SHP77 treated with DMSO at 0.1 percent for 48 hours (cell line): ENCODE measurements at regions not wholly inside any gene's neighbourhood (a gene's known extent, or its start where the extent isn't known, plus 50 kb on each side); places are given as distances from the start of the nearest gene placed in this dataset.
"Not testable (repeated sequence)": the region's sequence is repeated elsewhere in the genome, so short reads cannot be mapped to it uniquely, and the experiment has no call there.

Experiments used
- DNase-seq: peaks from one replicate; lab custom pipeline; 2025; lab: John Stamatoyannopoulos, UW

GRCh38 chr16:56013962-56014552 lies 138.9 kb upstream of the CES5A start:
- no peak for DNase-seq

- no peak for DNase-seq
Measured at GRCh38 chr16:56012482-56012811, 137.3 kb upstream of the CES5A start.

DNA sequence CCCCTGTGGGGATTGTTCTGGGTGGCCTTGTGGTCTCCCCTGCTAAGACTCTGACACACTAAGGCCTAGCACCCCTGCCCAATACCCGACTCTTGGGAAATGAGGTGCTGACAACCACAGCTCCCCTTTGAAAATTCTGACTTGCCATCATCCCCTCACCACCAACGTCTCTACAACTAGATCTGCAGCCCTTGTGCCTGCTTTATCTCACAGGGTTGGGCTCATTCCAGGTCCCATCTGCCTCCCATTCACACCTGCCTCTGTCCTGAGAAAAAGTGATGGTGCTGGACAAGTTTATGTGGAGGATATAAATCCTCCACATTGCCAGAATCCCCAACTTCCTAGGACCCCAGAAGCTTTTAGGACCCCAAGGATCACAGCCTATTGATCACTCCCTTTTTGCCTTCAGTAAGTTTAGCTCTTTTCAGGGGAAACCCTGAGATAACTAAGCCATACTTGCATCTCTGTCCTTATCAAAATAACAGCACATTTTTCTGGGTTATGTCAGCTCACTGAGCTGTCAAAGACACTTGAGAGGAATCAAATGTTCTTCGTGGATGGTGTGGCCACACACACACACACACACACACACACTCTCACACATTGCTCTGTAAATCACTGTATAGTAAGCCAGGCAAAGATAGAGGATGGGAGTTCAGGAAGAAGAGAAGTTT lies 136.8 kb upstream of the CES5A start:
- no peak for DNase-seq

DNA sequence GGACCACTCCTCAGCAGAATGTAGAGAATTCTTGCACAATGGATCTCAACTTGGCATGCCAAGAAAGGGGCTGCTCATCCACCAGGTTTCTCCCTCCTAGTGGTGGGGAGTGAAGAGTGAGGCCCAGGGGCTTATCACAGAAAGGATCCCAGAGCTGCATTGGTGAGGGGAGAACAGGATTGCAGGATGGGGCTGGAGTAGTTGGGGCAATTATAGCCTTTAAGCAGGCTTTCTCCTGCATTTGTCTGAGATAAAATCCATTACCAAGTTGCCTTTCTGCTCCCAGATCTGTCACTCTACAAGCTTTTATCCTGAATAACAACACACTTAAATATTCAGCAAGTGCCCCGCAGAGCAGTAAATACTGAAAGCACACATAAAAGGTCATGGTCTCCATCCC lies 130.8 kb upstream of the CES5A start:
- DNase-seq = no peak

DNA sequence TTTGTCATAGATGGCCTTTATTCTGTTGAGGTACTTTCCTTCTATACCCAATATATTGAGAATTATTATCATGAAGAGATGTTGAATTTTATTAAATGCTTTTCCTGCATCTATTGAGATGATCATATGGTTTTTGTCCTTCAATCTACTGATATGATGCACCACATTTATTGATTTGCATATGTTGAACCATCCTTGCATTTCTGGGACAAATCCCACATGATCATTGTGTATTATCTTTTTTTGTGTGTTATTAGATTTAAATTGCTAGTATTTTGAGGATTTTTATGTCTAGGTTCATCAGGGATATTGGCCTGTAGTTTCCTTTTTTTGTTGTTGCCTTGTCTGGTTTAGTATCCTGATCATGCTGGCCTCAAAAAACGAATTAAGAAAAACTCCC lies 124.5 kb upstream of the CES5A start:
- no peak for DNase-seq

DNA sequence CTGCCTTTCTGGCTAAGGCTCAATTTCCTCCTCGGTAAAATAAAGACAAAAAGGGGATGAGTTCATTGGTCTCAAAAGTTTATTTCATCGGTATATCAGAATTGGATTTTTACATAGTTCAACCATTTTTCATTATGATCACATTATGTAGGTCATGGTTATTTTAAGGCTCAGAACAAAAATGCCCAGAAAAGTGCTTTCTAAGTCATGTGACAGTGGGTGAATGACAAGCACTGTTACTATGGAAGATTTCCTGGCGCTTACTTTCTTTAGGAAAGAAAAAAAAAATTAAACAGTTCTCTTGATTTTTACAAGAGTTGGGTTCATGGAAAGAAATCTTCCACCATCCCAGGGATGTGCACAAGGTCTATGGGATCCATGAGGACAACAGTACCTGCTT lies 117.9 kb upstream of the CES5A start:
- no peak for DNase-seq

DNA sequence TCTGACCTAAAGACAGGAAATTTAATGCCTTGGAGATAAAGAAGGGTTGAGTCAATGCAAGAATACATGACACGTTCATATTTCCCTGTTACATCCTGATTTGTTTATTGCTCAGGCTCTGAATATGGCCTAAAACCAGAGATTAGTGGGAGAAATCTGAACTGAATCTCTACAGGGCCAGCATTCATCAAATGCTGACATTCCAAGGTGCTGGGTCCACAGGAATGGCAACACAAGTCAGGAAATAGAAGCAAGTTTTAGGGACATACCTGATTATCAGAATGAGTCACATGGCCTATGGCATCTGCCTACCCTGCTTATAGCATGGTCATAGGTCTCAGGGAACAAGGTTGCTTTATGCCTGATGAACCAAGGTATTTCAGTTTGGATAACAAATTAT lies 117.4 kb upstream of the CES5A start:
- DNase-seq = no peak

DNA sequence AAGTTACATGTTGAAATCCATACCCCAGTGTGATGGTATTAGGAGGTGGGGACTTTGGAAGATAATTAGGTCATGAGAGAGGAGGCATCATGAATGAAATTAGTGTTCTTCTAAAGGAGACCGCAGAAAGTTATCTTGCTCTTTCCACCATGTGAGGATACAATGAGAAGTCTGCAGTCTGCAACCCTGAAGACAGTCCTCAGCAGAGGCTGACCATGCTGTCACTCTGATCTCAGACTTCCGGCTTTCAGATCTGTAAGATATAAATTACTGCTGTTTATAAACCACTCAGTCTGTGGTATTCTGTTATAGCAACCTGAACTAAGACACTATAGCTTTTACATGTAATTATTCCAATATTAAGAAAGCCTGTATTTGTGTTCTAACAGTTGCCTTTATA lies 116.7 kb upstream of the CES5A start:
- no peak for DNase-seq

GRCh38 chr16:55989569-55989907 lies 114.4 kb upstream of the CES5A start:
- DNase-seq = no peak

DNA sequence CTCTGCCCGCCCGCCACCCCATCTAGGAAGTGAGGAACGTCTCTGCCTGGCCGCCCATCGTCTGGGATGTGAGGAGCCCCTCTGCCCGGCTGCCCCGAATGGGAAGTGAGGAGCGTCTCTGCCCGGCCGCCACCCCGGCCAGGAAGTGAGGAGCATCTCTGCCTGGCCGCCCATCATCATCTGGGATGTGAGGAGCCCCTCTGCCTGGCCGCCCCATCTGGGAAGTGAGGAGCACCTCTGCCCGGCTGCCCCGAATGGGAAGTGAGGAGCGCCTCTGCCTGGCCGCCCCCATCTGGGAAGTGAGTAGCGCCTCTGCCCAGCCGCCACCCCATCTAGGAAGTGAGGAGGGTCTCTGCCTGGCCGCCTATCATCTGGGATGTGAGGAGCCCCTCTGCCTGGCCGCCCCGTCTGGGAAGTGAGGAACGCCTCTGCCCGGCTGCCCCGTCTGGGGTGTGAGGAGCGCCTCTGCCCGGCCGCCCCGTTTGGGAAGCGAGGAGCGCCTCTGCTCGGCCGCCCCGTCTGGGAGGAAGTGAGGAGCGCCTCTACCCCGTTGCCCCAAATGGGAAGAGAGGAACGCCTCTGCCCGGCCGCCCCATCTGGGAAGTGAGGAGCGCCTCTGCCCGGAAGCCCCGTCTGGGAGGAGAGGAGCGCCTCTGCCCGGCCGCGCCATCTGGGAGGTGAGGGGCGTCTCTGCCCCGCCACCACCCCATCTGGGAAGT lies 113.8 kb upstream of the CES5A start:
- DNase-seq = not testable (repeated sequence)

DNA sequence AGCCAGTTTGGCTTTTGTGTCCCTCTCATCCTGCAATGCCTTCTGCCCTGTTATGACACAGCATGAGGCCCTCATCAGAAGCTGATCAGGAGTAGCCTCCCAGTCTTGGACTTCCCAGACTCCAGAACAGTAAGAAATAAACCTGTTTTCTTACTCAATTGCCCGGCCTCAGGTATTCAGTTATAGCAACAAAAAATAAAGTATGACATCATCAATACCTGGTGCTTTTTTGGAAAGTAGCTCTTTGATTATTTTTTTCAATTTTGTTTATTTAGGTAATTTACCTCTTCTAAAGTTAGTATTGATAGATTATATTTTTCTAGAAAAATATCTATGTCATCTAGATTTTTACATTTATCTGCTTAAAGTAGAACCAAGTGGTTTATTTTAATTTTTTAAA lies 112.8 kb upstream of the CES5A start:
- no peak for DNase-seq

DNA sequence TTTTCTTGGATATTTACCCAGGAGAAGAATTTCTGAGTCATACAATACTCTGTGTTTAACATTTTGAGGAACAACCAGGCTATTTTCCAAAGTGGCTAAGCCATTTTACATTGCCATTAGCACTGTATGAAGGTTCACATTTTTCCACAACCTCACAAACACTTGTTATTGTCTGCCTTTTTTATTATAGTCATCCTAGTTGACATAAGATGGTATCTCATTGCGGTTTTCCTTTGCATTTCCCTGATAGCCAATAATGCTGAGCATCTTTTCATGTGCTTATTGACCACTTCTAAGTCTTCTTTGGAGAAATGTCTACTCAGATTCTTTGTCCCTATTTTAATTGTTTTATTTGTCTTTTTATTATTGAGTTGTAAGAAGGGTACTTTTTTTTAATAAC lies 107.4 kb upstream of the CES5A start:
- DNase-seq = no peak

- no peak for DNase-seq
Measured at GRCh38 chr16:55981557-55981956, 106.4 kb upstream of the CES5A start.

DNA sequence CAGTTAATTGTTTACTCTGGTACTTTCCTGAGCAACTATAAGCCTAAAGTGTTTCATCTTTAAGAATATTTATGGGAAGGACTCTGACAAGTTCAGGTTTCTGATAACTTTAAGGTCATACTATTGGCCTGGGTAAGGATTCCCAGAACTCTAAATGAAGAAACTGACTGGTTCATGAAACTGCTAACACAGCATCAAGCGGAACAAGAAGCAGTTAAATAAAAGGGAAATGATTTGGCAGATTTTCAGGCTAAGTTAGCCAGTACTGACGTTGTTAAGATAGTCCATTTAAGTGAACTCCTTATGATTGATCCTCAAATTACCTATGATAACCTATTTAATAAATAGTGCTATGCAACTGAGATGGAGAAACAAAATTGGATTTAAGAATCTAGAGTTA lies 101.6 kb upstream of the CES5A start:
- no peak for DNase-seq

GRCh38 chr16:55971447-55971846 lies 96.3 kb upstream of the CES5A start:
- no peak for DNase-seq

- no peak for DNase-seq
Measured at GRCh38 chr16:55968221-55968620, 93.0 kb upstream of the CES5A start.

DNA sequence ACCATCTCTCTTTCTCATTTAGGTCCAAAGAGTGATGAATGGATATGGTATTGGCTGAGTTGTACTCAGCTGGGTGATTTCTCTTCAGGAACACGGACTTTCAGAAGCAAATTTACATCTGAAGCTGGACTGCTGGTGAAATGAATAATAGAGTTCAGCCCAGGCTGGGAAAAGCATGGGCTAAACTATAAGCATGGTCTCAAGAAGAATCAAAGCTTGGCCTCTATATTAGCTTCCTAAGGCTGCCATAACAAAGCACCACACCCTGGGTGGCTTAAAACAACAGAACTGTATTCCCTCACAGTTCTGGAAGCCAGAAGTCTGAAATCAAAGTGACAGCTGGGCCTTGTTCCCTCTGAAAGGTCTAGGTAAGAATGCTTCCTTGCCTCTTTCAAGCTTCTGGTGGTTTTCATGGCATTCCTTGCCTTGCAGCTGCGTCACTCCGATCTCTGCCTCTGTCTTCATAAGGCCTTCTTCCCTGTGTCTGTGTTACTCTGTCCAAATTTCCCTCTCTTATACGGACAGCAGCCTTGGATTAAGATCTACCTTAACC lies 89.8 kb upstream of the CES5A start:
- DNase-seq = no peak

GRCh38 chr16:55955845-55956244 lies 80.7 kb upstream of the CES5A start:
- DNase-seq = no peak

DNA sequence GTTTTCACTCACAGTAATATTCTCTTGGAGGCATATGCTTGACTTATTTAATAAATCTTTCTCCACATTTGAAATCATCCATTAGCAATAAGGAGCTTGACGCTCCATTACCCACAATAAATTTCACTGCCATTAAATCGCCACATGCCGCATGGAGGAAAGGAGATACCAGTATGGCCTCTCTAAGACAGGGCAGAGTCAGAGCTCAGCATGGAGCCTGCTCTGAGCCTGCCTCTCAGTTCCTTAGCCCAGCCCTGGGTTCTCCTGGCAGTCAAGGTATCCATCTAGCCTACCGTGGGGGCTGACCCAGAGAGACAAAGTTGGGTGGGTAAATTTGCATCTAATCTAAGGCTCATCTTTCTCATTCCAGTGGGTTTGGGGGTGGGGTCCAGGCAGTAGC lies 80.3 kb upstream of the CES5A start:
- DNase-seq = no peak

- no peak for DNase-seq
Measured at GRCh38 chr16:55954906-55955305, 79.7 kb upstream of the CES5A start.

- DNase-seq = no peak
Measured at GRCh38 chr16:55949518-55949917, 74.3 kb upstream of the CES5A start.

DNA sequence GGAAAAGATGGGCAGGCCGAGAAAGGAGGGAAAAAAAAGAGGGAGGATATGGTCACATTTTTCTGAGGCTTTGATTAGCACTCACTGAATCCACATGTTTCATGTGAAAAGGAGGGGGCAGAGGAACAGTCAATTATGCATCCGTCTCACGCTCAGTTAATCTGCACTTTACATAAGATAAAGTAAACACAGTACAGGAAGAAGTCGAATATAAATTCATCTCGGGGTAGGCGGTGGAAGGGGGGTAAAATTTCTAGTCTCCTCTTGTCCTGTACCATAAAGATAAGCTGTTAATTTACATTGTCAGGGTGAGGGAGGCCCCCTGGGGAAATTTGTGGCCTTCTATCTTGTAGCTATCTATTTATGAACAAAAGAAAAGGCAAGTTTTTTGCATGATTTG lies 73.1 kb upstream of the CES5A start:
- DNase-seq = no peak

DNA sequence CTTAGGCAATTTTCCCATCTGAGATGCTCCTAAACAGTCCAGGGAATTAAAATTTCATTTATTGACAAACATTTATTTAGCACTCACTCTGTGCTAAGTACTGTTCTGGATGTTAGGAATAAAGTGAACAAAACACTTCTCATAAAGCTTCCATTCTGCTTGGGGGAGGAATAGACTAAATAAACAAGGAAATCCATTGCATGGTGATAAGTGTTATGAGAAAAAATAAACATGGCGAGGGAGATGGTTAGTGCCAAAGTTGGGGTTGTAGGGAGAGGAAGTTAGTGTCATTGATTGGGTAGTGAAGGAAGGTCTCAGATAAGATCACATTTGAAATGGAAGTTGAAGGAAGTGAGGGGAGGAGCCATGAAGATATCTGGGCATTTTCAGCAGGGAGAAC lies 72.2 kb upstream of the CES5A start:
- no peak for DNase-seq

- peak; percentile 17 for DNase-seq
Measured at GRCh38 chr16:55944377-55944802, 69.2 kb upstream of the CES5A start.
